Hepatocyte (in vitro differentiated cells): ENCODE measurements at regions not wholly inside any gene's neighbourhood (a gene's known extent, or its start where the extent isn't known, plus 50 kb on each side); places are given as distances from the start of the nearest gene placed in this dataset.

Experiments used
- DNase-seq: peaks from one replicate; pipeline ENCODE4 v3.0.0-alpha.2; 2016; ENCODE audit warnings: low spot score
- H2AFZ ChIP-seq: fragments of 200-600 bp; sonication (generic); 2 replicates; pipeline ENCODE4 v1.6.0; 2016; ENCODE audit warnings: antibody characterized with exemption, mild to moderate bottlenecking
- H3K27ac ChIP-seq: fragments of 200-600 bp; sonication (generic); 2 replicates; pipeline ENCODE4 v1.5.1; 2016; ENCODE audit warnings: mild to moderate bottlenecking
- H3K27me3 ChIP-seq: fragments of 200-600 bp; sonication (generic); 2 replicates; pipeline ENCODE4 v1.6.1; 2016
- H3K36me3 ChIP-seq: fragments of 200-600 bp; sonication (generic); replicated peaks from 2 replicates; pipeline ENCODE4 v1.5.1; 2016; ENCODE audit warnings: low read depth; ENCODE audit not compliant: insufficient read depth
- H3K4me1 ChIP-seq: fragments of 200-600 bp; sonication (generic); 2 replicates; pipeline ENCODE4 v1.5.1; 2016; ENCODE audit warnings: mild to moderate bottlenecking, moderate library complexity; ENCODE audit not compliant: insufficient read depth
- H3K4me2 ChIP-seq: fragments of 200-600 bp; sonication (generic); 2 replicates; pipeline ENCODE4 v1.6.0; 2016
- H3K4me3 ChIP-seq: fragments of 200-600 bp; sonication (generic); 2 replicates; pipeline ENCODE4 v1.5.1; 2016; ENCODE audit warnings: mild to moderate bottlenecking
- H3K79me2 ChIP-seq: fragments of 200-600 bp; sonication (generic); 2 replicates; pipeline ENCODE4 v1.6.0; 2017; ENCODE audit warnings: mild to moderate bottlenecking
- H3K9me2 ChIP-seq: fragments of 200-600 bp; sonication (generic); replicated peaks from 2 replicates; pipeline ENCODE4 v1.6.0; 2017; ENCODE audit warnings: mild to moderate bottlenecking; ENCODE audit not compliant: insufficient read depth
- H3K9me3 ChIP-seq: fragments of 200-600 bp; sonication (generic); 2 replicates; pipeline ENCODE4 v1.5.1; 2016; ENCODE audit warnings: low read depth, mild to moderate bottlenecking
- H4K20me1 ChIP-seq: fragments of 200-600 bp; sonication (generic); 2 replicates; pipeline ENCODE4 v1.6.0; 2016; ENCODE audit warnings: mild to moderate bottlenecking; ENCODE audit not compliant: insufficient read depth, poor library complexity, severe bottlenecking
- CTCF ChIP-seq: fragments of 200-600 bp; sonication (generic); IDR thresholded peaks from 2 replicates; pipeline ENCODE4 v1.5.1; 2016; ENCODE audit warnings: antibody characterized with exemption, mild to moderate bottlenecking; ENCODE audit not compliant: poor library complexity
- EZH2 ChIP-seq: fragments of 200-600 bp; sonication (generic); IDR thresholded peaks from 2 replicates; pipeline ENCODE4 v1.6.1; 2016; ENCODE audit warnings: antibody characterized with exemption, mild to moderate bottlenecking, borderline replicate concordance
- EZH2phosphoT487 ChIP-seq: fragments of 200-600 bp; sonication (generic); IDR thresholded peaks from one replicate; pipeline ENCODE4 v1.6.1; 2018; ENCODE audit warnings: antibody characterized with exemption, mild to moderate bottlenecking, low read depth, moderate library complexity; ENCODE audit not compliant: unreplicated experiment, severe bottlenecking
- WGBS: methylation state at CpG from one replicate; pipeline ENCODE4 v1.1.6; 2016; ENCODE audit warnings: low lambda C conversion rate; ENCODE audit errors: missing lambda C conversion rate; 5-methylcytosine and 5-hydroxymethylcytosine counted together

GRCh38 chr5:145699846-145700245 lies 135.3 kb downstream of the PRELID2 start:
- no peak overlapping the region for H3K27ac ChIP-seq
- H3K27me3 ChIP-seq = no peaks in the 10 kb centered on the region
- no peaks in the 10 kb centered on the region for H3K36me3 ChIP-seq
- no peak overlapping the region for H2AFZ ChIP-seq
- no peaks in the 10 kb centered on the region for H4K20me1 ChIP-seq
- no peak overlapping the region for H3K4me3 ChIP-seq
- peaks cover 4% of the 10 kb centered on the region for H3K4me1 ChIP-seq
- no peaks in the 10 kb centered on the region for H3K9me3 ChIP-seq
- H3K4me2 ChIP-seq = no peak overlapping the region
- 91% methylated on average over 2 of the region's 2 CpGs for WGBS
- no peaks in the 10 kb centered on the region for H3K79me2 ChIP-seq
- TF ChIP-seq EZH2phosphoT487 (no peak), CTCF (no peak), EZH2 (no peak)
- no peaks in the 10 kb centered on the region for H3K9me2 ChIP-seq
- no peak for DNase-seq

DNA sequence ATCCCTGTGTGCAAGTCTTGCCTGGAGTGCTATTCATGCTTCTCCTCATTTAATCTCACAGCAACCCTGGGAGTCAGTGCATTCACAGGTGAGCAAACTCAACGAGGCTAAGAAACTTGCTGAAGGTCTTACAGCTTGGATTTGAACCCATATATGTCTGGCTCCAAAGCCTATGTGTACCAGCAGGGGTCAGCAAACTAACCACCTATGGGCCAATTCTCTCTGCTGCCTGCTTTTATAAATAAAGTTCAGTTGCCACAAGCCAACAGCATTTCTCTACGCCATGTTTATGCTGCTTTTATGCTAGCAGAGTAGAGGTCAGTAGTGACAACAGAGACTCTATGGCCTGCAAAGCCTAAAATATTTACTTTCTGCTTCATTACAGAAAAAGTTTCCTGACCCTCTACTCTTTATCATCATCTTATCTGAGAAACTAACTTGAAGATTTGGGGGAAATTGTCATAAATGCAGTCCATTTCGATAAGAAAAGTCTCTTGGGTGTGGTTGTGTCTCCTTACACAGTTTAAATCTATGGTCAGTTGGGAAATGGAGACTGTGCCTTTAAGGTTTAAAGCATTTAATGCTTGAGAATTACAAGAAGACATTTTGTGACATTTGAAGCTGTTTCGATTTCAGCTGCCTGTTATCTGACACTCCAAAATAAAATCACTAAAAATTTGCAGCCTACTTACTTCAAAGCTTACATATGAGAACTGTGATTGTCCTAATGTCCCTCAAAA lies 137.7 kb downstream of the PRELID2 start:
- no peak overlapping the region for H3K4me3 ChIP-seq
- no peaks in the 10 kb centered on the region for H3K36me3 ChIP-seq
- TF ChIP-seq CTCF (peak; percentile 29), EZH2 (no peak)
- DNase-seq = peak; percentile 19
- peaks cover 4% of the 10 kb centered on the region for H3K4me1 ChIP-seq
- H3K27ac ChIP-seq = no peak overlapping the region
- no peaks in the 10 kb centered on the region for H3K9me2 ChIP-seq
- H3K9me3 ChIP-seq = no peaks in the 10 kb centered on the region
- H3K79me2 ChIP-seq = no peaks in the 10 kb centered on the region
- WGBS = 57% methylated on average over 4 of the region's 4 CpGs
- no peak overlapping the region for H2AFZ ChIP-seq
- no peaks in the 10 kb centered on the region for H4K20me1 ChIP-seq
- H3K4me2 ChIP-seq = no peak overlapping the region
- no peaks in the 10 kb centered on the region for H3K27me3 ChIP-seq

DNA sequence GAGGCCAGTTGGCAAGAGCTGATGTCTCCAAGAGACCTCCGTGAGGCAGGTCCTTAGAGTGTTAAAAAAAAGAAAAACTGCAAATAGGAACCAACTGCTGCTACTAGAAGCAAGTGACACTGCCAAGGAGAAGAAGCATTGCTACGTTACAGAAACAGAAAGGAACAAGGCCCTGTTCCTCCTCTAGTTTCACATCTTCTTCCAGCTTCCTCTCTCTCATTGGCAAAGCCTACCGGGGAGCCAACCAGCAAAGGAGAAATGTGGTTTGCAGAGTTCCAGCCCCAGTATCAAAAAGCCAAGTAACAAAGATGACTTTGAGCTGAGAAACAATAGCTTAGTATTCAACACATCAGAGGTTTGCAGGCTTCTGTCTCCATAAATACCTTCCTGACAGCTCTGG lies 145.9 kb downstream of the PRELID2 start:
- Histone ChIP-seq H2AFZ (no peak overlapping the region), H4K20me1 (no peaks in the 10 kb centered on the region), H3K9me2 (no peaks in the 10 kb centered on the region), H3K4me2 (no peak overlapping the region), H3K36me3 (no peaks in the 10 kb centered on the region), H3K4me3 (no peak overlapping the region), H3K27me3 (no peaks in the 10 kb centered on the region), H3K27ac (no peak overlapping the region), H3K9me3 (no peaks in the 10 kb centered on the region), H3K4me1 (no peaks in the 10 kb centered on the region), H3K79me2 (no peaks in the 10 kb centered on the region)
- 85% methylated on average over 3 of the region's 3 CpGs for WGBS
- no peak for DNase-seq
- TF ChIP-seq EZH2 (no peak), EZH2phosphoT487 (no peak)

GRCh38 chr5:145687943-145688342 lies 147.2 kb downstream of the PRELID2 start:
- 92% methylated on average over 4 of the region's 4 CpGs for WGBS
- H3K4me2 ChIP-seq = no peak overlapping the region

More at GRCh38 chr5:145687943-145688342, 147.2 kb downstream of the PRELID2 start:
- Histone ChIP-seq H3K4me3 (no peak overlapping the region), H3K27me3 (no peaks in the 10 kb centered on the region), H3K9me3 (no peaks in the 10 kb centered on the region), H3K36me3 (no peaks in the 10 kb centered on the region), H3K27ac (no peak overlapping the region), H3K4me1 (no peaks in the 10 kb centered on the region), H3K79me2 (no peaks in the 10 kb centered on the region), H3K9me2 (no peaks in the 10 kb centered on the region), H4K20me1 (no peaks in the 10 kb centered on the region), H2AFZ (no peak overlapping the region)
- DNase-seq = no peak
- no peak for TF ChIP-seq CTCF
- TF ChIP-seq EZH2 = no peak
- no peak for TF ChIP-seq EZH2phosphoT487
